Midbrain (tissue), 1 donor: ENCODE measurements at regions not wholly inside any gene's neighbourhood (a gene's known extent, or its start where the extent isn't known, plus 50 kb on each side); places are given as distances from the start of the nearest gene placed in this dataset.

Experiments used
- DNase-seq: peaks from one replicate; lab custom pipeline; 2025; lab: John Stamatoyannopoulos, UW

DNA sequence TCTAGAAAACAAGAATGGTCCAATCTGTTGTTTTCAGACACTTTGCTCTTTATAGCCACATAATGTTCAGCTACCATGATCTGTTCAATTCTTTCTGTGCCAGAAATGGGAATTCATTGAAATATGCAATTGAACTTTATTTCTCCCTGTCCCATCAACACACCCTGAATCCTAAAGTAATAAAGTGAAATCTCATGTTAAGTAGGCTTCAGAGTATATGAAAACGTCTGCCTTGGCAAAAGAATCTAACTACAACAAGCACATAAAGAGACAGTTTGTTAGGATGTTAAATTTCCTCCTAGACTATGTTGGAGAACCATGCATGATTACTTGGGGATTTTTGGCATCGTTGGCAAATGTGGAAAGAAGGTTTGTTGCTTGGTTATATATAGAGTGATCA is 722.7 kb downstream of the XPNPEP1 start:
- no peak for DNase-seq

DNA sequence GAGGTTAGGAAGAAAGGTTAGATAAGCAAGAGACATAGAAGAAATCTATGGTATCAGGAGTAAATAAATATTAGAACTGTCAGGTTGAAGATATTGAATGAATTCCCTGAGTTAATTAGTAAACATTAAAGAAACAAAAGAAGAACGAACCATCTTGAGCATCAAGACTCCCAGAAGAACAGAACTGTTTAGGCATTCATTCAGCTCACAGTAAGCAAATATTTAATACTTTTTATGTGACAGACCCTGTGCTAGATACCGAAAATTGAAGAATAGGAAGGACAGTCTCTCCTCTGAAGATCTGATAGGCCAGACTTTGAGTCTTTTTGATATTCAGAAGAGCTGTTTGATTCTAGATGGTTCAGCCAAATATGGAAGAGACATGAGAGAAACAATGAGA is 731.5 kb downstream of the XPNPEP1 start:
- DNase-seq: no peak

DNA sequence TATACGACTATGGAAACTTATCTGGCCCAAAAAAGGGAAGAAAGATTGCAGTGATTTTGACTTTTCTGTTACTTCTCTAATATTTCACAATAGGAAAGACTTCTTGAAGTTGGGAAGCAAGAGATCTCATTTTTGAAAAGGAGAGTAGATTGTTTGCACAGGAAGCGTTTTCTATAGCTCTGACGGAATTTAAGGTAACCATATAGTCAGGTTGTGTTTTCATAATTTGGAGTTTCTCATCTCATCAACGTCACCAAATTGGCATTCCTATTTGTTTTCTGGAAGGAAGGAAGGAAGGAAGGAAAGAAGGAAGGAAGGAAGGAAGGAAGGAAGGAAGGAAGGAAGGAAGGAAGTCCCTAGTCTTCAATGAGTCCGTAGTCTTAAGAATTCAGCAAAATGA is 732.0 kb downstream of the XPNPEP1 start:
- no peak for DNase-seq

DNA sequence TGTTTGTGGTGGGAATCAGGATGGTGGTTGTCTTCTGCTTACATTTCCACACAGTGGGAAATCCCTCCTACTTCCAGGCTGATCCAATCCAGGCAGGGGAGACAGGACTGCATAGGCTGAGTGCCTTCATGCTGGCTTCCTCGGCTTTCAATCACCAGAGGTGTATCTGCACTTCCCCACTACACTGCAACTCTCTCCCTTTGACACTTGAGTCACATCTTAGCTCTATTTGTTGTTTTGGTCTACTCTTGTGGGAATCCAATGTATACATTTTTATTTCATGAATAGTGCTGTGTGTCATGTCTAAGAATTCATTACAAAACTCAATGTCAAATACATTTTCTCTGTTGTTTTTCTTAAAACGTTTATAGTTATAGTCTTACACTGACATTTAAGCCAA is 735.6 kb downstream of the XPNPEP1 start:
- DNase-seq: no peak

DNA sequence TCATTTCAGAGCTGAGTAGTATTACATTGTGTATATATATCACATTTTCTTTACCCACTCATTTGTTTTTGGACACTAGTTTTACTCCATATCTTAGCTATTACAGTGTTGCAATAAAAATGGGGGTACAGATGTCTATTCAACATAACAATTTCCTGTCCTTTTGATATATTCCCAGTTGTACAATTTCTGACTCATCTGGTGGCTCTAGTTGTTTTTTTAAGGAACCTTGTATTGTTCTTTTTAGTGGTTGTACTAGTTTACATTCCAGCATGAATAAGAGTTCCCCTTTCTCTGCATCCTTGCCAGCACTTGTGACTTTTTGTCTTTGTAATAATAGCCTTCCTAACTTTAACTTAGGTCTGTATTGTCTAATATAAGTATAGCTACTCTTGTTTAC is 739.9 kb downstream of the XPNPEP1 start:
- no peak for DNase-seq

DNA sequence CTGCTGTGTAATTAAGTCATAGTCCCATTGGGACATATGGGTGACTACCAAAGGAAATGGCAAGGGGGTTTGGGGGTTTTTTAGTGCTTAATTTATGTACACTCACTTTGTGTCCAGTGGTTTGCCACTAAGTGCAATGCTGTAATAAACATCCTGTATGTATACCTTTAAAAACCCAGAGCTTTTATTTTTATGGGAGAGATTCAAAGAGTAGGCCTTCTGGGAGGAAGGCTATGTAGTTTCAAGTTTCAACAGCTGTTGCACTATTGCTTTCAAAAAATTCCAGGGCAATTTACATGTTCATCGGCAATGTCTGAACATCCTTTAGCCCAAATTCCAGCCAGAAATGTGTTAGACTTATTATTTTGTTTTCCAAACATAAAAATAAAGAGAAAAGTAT is 744.7 kb downstream of the XPNPEP1 start:
- DNase-seq: no peak

DNA sequence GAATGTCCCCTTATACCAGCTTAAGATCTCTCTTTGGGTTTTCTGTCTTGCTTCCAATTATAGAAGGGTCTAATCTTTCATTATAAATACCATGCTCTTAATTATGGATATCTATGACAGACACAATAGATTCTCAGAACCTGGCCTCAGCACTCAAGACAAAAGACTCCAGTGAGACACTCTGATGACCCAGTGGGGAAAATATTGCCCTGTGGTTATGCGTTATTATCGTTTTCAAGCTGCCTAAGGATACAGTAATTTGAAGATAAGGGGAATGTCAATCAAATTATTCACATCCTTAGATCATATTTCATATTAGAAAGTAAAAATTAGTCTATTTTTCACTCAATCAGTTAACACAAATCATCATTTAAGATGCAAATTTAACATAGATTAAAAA is 748.8 kb downstream of the XPNPEP1 start:
- no peak for DNase-seq

DNA sequence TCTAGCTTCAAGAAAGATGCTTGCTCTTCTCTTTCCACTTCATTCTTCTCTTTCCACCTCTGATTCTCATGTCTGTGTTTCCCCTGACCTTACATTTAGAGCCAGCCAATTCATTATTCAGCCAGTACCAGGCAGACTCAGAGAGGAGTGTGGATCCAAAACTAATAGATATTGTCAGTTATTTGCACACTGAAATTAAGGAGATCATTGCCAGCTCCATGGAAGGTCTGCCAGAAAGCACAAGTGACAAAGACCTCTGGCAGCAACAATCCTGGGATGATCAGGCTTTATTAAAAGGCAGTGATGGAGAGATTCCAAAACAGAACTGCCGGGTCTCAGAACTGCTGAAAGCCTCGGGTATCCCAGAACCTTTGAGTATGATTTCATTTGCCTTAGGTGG is 749.4 kb downstream of the XPNPEP1 start:
- DNase-seq: no peak

DNA sequence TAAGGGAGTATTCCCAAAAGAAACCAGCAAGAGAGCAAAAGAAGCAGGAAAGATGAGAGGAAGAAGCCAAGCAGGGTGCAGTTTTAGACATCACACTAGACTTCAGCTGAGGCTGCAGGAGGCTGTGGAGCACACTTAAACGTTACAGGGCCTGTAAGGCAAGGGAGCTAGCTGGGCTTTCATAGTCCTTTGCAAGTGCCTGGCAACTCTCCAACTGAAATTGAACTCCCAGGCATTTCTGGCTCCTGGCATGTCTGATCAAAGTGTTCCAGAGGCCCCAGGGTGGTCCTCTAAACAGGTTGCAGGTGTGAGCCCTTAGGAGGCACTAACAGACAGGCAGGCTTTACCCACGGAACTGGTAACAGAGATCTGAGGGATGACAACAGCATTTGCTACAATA is 750.2 kb downstream of the XPNPEP1 start:
- DNase-seq: no peak

DNA sequence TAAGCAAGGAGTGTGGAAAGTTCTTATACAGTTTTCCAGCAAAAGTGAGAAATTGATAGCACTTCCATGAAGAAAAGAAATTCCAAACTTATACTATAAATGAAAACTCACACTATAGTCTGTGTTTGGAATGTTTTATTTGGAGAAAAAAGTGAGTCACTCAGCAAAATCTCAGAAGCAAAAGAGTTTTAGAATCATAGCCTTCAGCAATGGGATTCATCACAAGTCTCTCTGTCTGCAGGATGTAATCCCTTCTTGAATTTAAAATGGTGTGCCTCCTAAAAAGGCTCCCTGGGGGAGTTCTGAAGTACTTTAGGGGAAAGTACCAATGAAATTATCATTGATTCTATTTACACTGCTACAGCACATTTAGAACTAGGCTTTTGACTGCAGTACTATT is 756.4 kb downstream of the XPNPEP1 start:
- no peak for DNase-seq

DNA sequence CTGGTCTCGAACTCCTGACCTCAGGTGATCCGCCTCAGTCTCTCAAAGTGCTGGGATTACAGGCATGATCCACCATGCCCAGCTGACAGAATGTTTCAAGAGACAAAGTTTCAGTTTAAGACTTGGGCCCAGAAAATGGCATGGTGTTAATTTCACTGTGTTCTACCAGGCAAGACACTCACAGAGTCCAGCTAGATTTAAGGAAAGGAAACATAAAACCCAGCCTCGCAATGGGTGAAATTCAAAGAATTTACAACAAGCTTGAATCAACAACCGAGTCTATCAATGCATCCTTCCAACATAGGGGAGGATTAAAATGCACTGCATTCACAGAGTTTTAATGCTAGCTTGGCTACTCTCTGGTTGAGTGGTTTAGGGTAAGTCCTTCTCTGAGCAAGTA is 764.0 kb downstream of the XPNPEP1 start:
- DNase-seq: no peak

DNA sequence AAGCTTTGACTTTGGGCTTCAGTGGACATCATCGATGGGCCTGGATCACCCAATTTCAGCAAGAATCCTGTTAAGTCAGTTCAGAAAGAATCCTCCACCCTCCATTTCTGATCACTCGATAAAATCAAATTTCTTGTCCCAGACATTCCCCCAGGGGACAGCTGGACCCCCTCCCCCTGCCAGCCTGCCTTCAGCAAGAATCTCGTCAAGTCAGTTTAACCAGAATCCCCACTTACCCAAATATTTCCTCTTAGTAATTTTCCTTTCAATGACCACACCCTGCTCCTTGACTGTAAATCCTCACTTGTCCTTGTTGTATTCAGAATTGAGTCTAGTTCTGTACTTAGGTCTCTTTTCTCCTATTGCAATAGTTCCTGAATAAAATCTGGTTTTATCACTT is 766.9 kb downstream of the XPNPEP1 start:
- DNase-seq: no peak

DNA sequence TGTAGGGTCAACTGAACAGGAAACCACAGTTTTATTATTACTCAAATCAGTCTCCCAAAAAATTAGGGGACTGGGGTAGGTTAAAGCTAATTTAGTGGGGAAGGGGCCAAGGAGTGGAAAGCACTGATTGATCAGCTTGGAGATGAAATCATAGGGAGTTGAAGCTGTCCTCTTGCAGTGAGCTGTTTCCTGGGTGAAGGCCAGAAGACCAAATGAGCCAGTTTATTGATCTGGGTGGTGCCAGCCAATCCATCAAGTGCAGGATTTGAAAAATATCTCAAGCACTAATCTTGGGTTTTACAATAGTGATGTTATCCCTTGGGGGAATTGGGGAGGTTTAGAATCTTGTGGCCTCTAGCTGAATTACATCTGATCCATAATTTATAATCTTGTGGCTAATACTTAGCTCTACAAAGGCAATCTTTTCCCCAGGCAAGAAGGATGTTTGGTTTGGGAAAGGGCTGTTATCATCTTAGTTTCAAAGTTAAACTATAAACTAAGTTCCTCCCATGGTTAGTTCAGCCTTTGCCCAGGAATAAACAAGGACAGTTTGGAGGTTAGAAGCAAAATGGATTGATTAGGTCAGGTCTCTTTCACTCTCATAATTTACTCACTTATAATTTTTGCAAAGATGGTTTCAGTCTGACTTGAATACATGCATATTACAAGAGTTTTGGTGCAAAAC is 773.5 kb downstream of the XPNPEP1 start:
- no peak for DNase-seq

DNA sequence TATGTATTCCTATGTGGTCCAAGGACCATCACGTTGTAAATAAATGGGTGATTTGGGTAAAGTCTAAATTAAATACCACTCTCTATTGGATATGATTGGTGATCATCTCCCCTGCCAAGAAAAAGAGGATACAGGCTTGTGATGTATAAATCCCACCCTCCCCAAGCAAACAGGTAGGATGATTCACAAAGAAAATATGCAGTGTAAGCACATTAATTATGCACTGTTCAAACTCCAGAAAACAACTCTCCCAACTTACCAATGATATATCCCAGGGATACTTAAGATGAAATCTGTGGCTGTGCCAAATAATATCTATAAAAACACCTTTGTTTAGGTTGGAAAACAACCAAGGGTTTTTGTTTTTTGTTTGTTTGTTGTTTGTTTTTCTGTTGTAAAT is 795.9 kb downstream of the XPNPEP1 start:
- no peak for DNase-seq

DNA sequence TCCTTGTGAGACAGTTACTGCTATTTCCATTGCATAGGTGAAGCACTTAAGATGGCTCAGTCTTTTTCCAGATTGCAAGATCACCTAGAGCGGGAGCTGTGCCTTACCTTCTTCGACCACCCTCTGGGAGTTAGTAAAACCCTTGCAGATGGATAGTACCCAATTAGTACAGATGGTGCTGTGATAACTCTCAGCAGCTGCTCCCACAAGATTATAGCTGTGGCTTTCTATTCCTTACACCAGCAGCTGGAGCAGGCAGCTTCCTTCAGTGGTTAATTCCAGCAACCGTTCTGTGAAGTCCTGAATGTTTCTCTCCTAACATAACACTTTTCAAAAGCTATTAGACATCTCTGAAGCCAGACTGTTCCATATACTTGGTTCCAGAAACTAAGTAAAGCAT is 796.8 kb downstream of the XPNPEP1 start:
- no peak for DNase-seq

DNA sequence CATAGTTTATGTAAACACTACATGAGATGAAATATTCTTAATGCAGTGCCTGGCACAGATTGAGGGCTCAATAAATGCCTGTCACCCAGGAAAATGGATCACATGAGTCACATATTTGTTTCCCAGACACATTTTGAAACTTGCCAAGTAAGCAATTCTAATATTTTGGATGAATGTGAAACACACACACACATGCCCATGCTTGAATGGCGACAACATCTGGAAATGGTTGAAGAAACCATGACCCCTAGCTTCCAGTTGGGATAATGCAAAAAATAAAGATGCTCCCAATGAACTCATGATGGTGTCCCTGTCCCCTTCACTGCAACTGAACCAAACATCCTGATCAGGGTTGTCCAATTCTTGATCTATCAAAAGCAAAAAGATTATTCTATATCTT is 797.3 kb downstream of the XPNPEP1 start:
- no peak for DNase-seq

DNA sequence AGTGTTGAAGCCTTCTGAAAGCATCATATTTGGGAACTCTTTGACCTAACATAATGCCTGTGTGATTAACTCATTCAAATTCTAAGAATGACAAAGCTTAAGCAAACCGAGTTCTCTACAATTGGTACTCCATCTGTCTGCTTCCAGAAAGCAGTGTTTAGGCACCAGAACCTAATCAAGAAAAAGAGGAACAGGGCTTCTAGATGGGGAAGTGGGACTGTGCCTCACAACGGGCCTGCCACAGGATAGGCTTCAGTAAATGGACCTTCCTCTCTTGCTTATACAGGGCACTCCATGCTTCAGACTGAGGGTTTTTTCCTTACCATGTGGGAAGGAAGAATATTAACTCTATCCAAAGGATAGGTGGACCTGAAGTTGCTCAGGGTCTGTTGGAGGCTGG is 808.1 kb downstream of the XPNPEP1 start:
- DNase-seq: no peak

DNA sequence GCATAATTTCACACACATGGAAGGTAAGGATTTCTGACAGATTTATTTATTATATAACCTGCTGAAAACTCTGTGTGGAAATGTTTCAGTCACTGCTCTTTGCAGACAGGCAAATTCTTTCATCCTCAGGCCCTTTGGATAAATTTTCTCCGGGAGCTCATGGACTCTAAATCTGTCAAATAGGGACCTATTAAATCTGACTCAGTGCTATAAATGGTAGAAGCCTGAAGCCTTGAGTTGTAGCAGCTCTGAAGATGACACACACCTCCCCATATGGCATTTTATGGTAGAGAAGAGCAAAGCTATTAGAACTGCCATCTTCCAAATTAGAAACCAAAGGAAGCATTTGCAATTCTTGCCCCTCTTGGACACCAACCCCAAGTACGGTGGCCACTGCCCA is 808.7 kb downstream of the XPNPEP1 start:
- no peak for DNase-seq

DNA sequence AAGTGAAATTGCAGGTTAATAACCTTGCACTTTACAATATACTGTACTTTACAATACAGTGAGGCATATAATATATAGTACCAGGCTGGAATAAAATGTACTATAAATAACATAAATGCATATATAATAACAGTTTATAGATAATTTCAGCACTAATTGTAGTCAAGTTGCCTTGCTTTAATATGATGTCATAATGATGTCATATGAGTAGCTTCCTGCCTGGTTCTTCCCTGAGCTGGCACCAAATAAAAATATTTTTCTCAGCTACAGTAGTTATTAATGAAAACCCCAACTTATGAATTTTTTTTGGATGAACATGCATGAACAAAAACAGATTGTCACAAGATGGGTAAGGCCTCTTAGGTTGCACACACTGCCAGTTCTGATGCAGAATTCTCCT is 816.7 kb downstream of the XPNPEP1 start:
- DNase-seq: no peak

DNA sequence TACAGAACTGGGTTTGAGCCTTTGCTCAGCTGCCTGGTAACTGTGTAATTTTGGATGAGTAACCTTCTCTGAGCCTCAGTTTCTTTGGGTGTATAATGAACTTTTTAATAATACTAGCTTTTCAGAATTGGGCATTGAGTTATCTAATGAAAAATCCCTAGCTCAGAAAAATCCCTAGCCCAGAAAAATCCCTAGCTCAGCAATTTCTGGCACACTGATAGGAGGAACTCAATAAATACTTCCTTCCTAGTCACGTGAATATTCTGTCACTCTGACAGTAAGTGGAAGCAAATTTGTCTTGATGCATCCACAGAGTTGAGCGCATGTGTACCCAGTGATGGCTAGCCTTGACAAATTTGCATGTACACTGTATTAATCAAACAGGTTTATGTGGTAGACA is 817.6 kb downstream of the XPNPEP1 start:
- no peak for DNase-seq

DNA sequence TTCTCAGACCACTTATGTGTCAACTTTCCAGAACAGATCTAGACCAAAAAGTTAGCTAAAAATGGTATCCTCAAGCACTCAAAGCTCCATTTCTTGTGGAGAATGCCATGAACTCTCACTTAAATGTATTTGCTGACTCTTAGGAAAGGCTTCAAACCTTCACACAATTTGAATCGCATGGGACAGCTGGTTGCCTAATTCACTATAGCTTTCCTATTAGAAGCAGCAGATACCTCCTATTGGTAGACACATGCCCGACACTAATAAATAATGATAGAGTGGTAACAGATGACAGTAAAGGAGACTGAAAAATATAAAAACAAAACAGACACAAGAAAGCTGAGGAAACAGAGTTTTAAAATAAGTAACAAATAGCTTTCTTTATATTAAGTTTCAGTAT is 818.5 kb downstream of the XPNPEP1 start:
- DNase-seq: no peak

DNA sequence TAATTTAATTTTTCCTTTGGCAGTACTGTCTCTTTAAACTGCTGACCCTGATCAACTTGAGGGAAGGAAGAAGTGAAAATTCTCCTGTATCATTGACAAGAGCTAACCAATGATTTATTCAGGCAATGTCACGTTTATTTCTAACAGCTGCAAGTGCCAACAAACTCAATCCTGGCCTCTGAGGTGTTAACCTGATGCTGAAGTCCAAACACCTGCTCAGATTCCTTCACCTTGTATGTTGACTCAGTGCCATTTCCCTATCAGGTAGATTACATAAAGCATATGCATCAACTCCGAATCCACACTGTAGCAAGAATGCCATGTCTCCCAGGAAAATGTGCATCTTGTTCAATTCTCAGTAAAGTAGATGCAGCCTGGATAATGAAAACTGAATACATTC is 820.0 kb downstream of the XPNPEP1 start:
- no peak for DNase-seq

DNA sequence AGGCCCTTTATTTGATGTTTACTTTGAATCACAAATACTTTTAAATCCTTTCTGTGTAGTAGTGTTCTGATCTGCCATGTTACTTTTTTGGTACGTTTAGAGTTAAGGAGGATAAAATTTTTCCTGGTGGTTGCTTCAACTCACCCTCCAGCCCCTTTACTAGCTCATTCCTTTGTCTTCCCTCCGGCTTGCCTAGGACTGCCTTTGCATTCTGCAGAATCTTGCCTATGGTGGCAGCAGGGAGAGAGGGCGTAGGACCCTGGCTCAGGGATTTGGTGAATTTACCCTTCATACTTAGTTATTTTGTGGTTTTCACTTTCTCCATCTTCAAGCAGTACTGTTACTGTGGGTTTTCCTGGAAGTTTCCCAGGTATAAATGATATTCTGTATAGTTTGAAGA is 833.5 kb downstream of the XPNPEP1 start:
- DNase-seq: no peak

DNA sequence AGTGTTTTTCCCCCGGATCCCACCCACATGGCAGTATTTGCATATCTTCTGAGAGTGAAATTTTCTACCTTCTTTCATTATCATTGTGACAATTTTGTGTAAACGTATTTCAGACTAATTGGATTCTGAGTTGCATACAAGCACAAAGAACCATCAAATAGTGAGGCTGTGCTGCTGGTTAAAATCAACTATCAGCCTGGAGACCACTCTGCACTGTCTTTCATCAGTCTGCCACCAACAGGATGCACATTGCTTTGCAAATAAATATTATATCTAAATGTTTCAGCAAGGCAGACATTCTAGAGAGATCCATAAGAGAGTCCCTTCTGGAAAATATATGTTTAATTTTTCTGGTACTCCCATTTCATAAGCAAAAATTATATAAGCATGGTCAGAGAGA is 851.8 kb downstream of the XPNPEP1 start:
- DNase-seq: no peak

DNA sequence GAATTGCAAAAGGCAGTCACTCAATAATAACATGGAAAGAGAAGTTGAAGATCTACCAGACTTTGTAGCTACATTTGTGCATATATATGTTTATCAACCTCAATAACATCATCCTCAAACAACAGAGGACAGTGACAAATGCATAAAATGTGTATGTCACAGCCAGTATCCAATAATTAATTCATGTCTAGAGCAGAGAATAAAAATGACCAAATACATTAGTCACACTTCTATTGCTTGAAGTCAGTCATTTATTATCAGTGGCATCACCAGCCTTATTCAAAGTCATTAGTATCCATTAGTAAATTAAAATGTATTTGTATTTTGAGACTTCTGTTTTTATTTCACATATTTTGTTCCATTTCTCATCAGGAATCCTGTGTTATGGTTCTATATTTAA is 852.8 kb downstream of the XPNPEP1 start:
- DNase-seq: no peak
